T-helper 2 cell (primary cell): ENCODE measurements at regions not wholly inside any gene's neighbourhood (a gene's known extent, or its start where the extent isn't known, plus 50 kb on each side); places are given as distances from the start of the nearest gene placed in this dataset.

Experiments
- DNase-seq, 5 experiments: peaks; one replicate each; pipeline versions ENCODE4 v3.0.0 to v3.0.0-alpha.2; 2012 to 2022

- no peak for DNase-seq
These were observed 151.9 kb downstream of the FAM43A start for GRCh38 chr3:194837457-194838127.

DNA sequence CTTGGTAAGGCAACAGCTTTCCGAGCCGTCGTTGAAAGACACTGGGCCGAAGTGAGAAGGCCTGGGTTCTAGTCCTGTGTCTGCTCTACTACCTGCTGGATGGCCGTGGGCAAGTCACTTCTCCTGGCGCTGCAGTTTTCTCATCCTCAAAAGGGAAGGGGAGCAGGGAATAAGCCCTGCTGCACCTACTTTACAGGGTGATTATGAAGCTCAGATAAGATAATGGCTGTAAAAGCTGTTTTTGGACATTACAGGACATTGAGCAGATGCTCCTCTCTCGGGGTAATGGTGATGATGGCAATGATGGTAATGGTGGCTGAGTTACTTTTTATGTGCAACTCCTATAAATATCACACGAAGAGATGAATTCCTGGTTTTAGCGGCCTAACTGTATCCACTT is 152.6 kb downstream of the FAM43A start:
- DNase-seq: no peak

DNA sequence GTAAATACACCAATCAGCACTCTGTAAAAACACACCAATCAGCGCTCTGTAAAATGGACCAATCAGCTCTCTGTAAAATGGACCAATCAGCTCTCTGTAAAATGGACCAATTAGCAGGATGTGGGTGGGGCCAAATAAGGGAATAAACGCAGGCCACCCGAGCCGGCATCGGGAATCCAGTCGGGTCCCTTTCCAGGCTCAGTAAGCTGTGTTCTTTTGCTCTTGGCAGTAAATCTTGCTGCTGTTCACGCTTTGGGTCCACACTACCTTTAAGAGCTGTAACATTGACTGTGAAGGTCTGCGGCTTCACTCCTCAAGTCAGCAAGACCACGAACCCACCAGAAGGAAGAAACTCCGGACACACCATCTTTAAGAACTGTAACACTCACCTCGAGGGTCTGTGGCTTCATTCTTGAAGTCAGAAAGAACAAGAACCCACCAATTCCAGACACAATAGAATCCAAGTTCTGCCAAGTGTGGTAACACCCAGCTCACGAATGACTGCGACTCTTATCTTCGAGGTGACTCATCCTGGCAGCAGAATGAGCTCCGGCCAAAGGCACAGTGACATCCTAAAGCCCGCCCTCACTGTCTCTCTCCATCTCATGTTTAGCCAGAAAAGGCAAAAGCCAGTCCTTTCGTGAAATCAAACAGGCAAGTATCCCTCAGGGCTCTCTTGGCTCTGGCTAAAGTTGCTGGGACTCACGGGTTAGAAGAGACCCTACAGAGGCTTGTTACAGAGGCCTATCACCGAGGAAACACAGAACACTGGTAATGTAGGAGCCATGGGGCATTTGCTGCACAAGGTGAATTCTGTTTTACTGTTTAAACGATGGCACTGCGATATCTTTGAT is 155.2 kb downstream of the FAM43A start:
- no peak for DNase-seq

GRCh38 chr3:194841515-194841841 is 155.8 kb downstream of the FAM43A start:
- no peak for DNase-seq

- DNase-seq: no peak
These were observed 157.9 kb downstream of the FAM43A start for GRCh38 chr3:194843556-194843955.

DNA sequence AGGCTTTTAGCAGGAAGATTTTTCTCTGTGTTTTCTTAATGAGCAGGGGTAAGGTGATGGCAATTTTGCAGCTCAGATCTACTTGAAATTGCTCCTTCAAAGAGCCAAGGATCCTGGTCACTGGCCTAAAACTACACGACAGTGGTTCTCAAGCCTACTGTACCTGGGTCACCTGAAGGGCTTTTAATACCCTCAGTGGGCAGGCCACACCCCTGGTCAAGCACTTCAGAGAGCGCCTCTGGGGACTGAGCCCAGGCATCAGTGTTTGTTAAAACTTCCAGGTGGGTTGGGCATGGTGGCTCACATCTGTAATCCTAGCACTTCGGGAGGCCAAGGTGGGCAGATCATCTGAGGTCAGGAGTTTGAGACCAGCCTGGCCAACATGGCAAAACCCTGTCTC is 158.4 kb downstream of the FAM43A start:
- DNase-seq: no peak

DNA sequence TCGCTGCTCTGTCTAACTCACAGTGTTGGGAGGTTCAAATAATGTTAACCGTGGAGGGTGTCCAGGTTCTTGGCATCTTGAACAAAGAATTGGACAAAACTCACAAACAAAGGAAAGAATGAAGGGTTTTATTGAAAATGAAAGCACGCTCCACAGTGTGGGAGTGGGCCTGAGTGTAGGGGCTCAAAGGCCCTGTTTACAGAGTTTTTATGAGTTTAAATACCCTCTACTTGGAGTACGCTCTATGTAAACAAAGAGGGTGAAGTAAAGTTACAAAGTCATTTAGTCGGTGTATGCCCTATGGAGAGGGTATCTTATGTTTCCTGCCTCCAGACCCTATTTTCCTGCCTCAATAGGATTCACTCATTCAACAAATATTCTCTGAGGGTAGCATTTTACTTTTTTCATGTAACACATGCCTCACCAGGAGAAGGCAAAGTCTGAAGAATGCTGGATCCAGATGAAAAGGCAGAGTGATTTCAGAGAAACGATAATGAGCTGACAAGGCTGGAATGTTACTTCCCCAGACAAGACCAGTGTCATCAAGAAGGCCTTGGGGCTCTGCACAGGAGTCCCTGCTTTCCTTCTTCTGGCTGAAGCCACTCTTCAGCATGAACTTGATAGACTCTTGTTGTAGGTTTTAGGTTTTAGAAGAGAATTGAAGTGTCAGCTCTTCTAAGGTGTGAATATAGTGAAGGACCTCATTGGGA is 163.6 kb downstream of the FAM43A start:
- DNase-seq: no peak

DNA sequence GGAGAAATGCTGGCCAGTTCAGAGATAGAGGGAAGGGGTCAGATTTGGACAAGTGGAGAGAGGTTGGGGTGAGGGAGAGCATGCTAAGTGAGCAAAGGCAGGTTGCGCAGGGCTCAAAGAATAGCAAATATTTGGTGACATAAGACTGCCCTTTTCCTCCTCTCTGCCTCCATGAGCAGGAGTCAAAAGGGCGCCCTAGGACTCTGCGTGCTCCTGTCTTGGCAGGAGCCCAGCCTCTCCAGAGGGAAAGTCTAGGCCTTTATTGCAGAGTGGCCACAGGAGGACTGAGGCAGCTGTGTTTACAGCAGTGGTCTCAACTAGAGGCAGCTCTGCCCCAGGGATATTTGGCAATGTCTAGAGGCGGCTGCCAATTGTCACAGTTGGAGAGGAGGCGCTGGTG is 165.6 kb downstream of the FAM43A start:
- DNase-seq: no peak

DNA sequence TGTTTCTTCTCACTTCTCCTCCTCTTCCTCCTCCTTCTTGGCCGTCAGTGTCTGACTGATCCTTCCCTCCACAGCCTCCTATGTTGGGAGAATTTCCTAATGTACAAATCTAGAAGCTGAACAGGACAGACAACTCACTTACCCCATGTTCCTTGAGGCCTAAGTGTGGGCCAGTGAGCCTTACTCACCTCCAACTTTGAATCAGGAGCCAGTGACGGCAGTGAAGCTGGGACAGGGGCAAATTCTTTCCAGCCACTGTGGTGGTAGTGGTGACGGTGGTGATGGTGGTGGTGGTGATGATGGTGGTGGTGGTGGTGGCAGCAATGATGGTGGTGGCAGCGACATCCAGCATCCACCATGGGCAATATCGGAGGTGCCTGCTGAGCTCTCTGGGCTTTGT is 166.3 kb downstream of the FAM43A start:
- DNase-seq: no peak

DNA sequence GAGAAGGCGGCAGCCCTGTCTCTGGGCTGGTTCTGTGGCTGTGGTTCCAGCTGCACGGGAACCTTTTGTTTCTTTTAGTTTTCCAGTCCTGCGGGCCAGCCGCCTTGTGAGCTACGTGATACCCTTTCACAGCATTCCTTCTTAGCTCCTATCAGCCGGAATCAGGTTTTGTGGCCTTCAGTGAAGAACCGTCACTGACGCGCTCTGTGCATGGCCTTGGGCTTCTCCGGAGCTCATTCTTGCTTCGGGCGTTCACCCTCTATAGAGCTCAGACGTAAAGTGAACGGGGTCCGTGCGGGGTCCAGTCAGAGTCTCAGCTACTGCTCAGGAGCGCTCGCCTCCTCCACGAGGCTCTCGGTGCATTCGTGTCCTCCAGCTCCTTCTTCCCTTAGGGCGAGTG is 166.7 kb downstream of the FAM43A start:
- DNase-seq: no peak

DNA sequence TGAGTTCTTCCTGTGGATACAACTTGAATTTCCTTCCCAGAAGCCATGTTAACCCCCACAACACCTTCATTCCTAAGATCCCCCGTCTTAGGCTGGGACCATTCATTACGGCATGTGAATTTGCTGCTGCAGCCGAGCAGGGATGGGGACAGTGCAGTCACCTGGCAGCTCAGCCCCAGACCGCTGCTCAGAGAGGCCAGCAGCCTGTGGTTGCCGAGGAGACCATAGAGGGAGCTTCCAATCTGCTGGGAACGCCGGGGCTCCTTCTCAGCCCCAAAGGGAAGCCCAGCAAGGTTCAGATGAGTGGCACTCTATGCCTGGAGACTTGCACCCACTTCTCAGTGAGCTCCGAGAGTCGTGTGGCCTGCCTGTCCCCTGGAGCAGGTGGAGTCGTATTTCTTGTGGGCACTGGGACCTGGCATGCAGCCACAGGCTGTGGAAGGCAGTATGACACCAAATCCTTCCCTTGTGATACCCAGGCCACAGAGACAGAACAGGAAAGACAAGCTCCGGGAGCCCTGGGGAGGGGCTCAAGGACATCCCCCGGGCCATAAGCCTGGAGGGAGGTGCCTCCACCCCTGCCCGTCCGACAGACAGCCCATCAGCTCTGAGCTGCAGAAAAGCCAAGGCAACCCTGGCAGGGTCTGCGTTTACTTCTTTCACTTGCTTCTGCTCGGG is 167.3 kb downstream of the FAM43A start:
- DNase-seq: no peak

- no peak for DNase-seq
These were observed 168.5 kb downstream of the FAM43A start for GRCh38 chr3:194854206-194854605.

GRCh38 chr3:194854659-194855390 is 169.1 kb downstream of the FAM43A start:
- DNase-seq: no peak

DNA sequence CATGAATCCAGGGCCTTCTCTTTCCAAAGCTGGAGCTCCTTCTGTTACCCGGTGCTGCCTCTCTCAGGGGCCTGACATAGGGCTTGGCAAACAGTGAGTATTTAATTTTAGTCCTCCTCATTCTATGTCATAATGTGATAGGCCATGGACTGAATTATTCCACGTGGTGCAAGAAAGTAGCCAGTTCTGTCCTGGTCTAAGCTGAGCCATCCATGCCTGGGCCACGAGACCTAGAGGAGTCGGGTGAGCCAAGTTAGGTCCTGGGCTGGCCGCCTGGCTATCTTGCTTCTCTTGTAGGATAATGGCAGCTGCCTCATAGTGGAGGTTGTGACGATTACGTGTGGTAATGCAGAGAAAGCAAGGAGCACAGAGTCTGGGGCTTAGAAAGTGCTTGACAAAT is 170.6 kb downstream of the FAM43A start:
- DNase-seq: no peak

- no peak for DNase-seq
These were observed 171.9 kb downstream of the FAM43A start for GRCh38 chr3:194857469-194858113.

- DNase-seq: no peak
These were observed 172.7 kb downstream of the FAM43A start for GRCh38 chr3:194858382-194858781.

DNA sequence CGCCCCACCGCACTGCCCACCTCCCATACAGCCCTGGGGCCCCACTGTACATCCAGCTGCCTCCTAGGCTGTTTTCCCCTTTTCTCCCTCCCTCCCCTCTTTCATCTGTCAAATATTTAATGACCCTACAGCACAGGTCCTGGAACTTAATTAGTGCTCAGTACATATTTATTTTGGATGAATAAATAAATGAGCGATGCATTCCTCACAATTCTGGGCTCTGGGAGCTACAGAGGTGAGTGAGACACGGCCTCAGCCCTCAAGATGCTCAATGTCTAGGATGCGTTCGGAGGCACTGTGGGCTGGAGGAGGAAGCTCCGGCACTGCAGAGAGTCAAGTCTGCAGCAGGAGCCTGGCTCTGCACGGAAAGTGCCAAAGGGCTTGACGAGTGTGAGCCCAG is 175.0 kb downstream of the FAM43A start:
- no peak for DNase-seq

GRCh38 chr3:194861375-194861774 is 175.7 kb downstream of the FAM43A start:
- no peak for DNase-seq

DNA sequence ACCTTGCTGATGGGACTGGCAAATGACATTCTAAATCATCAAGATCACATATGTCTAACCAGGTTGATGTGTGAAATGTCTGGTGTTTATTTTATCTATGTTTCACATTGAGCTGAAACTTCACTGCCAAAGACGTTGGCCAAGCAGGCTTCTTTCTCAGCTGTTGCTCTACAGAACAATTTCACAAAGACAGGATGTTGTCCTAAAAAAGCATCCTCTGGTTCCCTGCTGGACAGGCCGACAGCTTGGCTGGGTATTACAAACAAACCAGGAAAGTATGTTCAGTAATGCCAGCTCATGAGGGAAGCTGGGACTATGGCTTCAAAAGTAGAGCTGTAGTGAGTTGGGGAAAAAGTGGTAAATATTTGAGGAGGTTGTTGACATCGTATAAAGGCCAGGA is 179.4 kb downstream of the FAM43A start:
- DNase-seq: no peak

DNA sequence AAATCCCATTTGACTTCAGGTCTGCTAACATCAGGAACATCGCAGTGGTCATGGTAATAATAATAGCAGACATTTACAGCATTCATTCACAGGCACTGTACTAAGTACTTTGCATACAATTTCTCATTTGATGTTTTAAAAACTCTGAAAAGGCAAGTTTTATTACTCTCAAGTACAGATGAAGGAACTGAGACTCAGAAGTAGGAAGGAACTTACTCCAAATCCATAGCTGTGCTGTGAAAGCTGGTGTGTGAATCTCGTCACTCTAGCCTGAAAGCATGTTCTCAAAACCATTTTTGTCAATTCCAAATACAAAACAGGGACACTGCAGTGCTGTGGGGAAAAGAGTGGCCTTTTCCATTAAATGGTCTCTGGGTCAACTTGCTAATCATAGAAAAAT is 179.9 kb downstream of the FAM43A start:
- no peak for DNase-seq

DNA sequence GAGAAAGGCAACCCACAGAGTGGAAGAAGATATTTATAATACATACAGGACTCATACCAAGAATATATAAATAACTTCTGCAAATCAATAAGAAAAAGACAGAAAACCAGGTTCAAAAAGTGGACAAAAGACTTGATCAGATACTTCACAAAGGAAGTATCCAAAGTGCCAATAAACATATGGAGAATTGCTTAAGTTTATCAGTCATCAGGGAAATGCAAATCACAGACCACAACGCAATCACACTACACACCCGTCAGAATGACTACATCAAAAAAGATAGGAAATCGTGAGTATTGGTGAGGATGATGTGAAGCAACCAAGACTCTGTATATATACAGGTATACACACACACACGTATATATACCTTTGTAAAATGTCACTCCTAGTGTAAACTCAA is 180.6 kb downstream of the FAM43A start:
- no peak for DNase-seq
